ENCODE measurements at regions not wholly inside any gene's neighbourhood (a gene's known extent, or its start where the extent isn't known, plus 50 kb on each side); places are given as distances from the start of the nearest gene placed in this dataset.

GRCh38 chr3:101122681-101123080 is 129.5 kb upstream of the ABI3BP start:
- no peak overlapping the region for H3K4me3 ChIP-seq (ENCODE audit: low read length)
- H3K27ac ChIP-seq (ENCODE audit: low read length) = no peak overlapping the region
- no peaks in the 10 kb centered on the region for H3K9me3 ChIP-seq (replicated peaks; ENCODE audit: insufficient read depth, low read length)
- peaks cover 16% of the 10 kb centered on the region for H3K4me1 ChIP-seq (ENCODE audit: low read length)
- no peaks in the 10 kb centered on the region for H3K9me2 ChIP-seq (replicated peaks; ENCODE audit: insufficient read depth, low read length)
- H3F3A ChIP-seq (ENCODE audit: insufficient read depth, low read length) = no peaks in the 10 kb centered on the region
- H2AFZ ChIP-seq (ENCODE audit: low read length) = no peak overlapping the region
- no peak for TF ChIP-seq EZH2phosphoT487 (IDR thresholded peaks at IDR 0.05; ENCODE audit: low read length)
- H3K9ac ChIP-seq (ENCODE audit: low read length) = no peak overlapping the region
- no peak for DNase-seq
- H3K36me3 ChIP-seq (replicated peaks; ENCODE audit: insufficient read depth, low read length) = no peaks in the 10 kb centered on the region
- H3K79me2 ChIP-seq (ENCODE audit: low read length) = no peaks in the 10 kb centered on the region
- no peaks in the 10 kb centered on the region for H4K20me1 ChIP-seq (ENCODE audit: insufficient read depth, low read length)
- H3K4me2 ChIP-seq (ENCODE audit: low read depth, low read length) = no peak overlapping the region
- no peaks in the 10 kb centered on the region for H3K27me3 ChIP-seq (replicated peaks; ENCODE audit: insufficient read depth, low read length)

GRCh38 chr3:101120039-101120438 is 126.8 kb upstream of the ABI3BP start:
- TF ChIP-seq EZH2phosphoT487 (IDR thresholded peaks at IDR 0.05; ENCODE audit: low read length) (no peak), CTCF (IDR thresholded peaks at IDR 0.05; ENCODE audit: low read length) (no peak), EZH2 (optimal IDR thresholded peaks at IDR 0.05; ENCODE audit: low read depth, low read length) (no peak)
- Histone ChIP-seq H3K4me3 (ENCODE audit: low read length) (no peak overlapping the region), H4K20me1 (ENCODE audit: insufficient read depth, low read length) (no peaks in the 10 kb centered on the region), H2AFZ (ENCODE audit: low read length) (no peak overlapping the region), H3F3A (ENCODE audit: insufficient read depth, low read length) (no peaks in the 10 kb centered on the region), H3K9ac (ENCODE audit: low read length) (no peak overlapping the region), H3K4me1 (ENCODE audit: low read length) (peaks cover 7% of the 10 kb centered on the region), H3K27me3 (replicated peaks; ENCODE audit: insufficient read depth, low read length) (no peaks in the 10 kb centered on the region), H3K79me2 (ENCODE audit: low read length) (no peaks in the 10 kb centered on the region), H3K9me2 (replicated peaks; ENCODE audit: insufficient read depth, low read length) (no peaks in the 10 kb centered on the region), H3K4me2 (ENCODE audit: low read depth, low read length) (no peak overlapping the region), H3K27ac (ENCODE audit: low read length) (no peak overlapping the region), H3K9me3 (replicated peaks; ENCODE audit: insufficient read depth, low read length) (no peaks in the 10 kb centered on the region), H3K36me3 (replicated peaks; ENCODE audit: insufficient read depth, low read length) (no peaks in the 10 kb centered on the region)
- no peak for DNase-seq

GRCh38 chr3:101119535-101119934 is 126.3 kb upstream of the ABI3BP start:
- H3K4me3 ChIP-seq (ENCODE audit: low read length) = no peak overlapping the region
- H3K27ac ChIP-seq (ENCODE audit: low read length) = no peak overlapping the region
- no peaks in the 10 kb centered on the region for H3K9me3 ChIP-seq (replicated peaks; ENCODE audit: insufficient read depth, low read length)
- no peaks in the 10 kb centered on the region for H4K20me1 ChIP-seq (ENCODE audit: insufficient read depth, low read length)
- no peaks in the 10 kb centered on the region for H3K27me3 ChIP-seq (replicated peaks; ENCODE audit: insufficient read depth, low read length)
- no peak for DNase-seq
- TF ChIP-seq EZH2 (optimal IDR thresholded peaks at IDR 0.05; ENCODE audit: low read depth, low read length) = no peak
- no peak for TF ChIP-seq CTCF (IDR thresholded peaks at IDR 0.05; ENCODE audit: low read length)
- no peak for TF ChIP-seq EZH2phosphoT487 (IDR thresholded peaks at IDR 0.05; ENCODE audit: low read length)
- H3K9me2 ChIP-seq (replicated peaks; ENCODE audit: insufficient read depth, low read length) = no peaks in the 10 kb centered on the region
- H3K4me2 ChIP-seq (ENCODE audit: low read depth, low read length) = no peak overlapping the region
- H3K9ac ChIP-seq (ENCODE audit: low read length) = no peak overlapping the region
- no peak overlapping the region for H2AFZ ChIP-seq (ENCODE audit: low read length)
- H3K4me1 ChIP-seq (ENCODE audit: low read length) = peaks cover 2% of the 10 kb centered on the region; the same call in 1 of the 2 replicates
- H3F3A ChIP-seq (ENCODE audit: insufficient read depth, low read length) = no peaks in the 10 kb centered on the region
- H3K79me2 ChIP-seq (ENCODE audit: low read length) = no peaks in the 10 kb centered on the region
- no peaks in the 10 kb centered on the region for H3K36me3 ChIP-seq (replicated peaks; ENCODE audit: insufficient read depth, low read length)

GRCh38 chr3:101117980-101118379 is 124.8 kb upstream of the ABI3BP start:
- H3K36me3 ChIP-seq (replicated peaks; ENCODE audit: insufficient read depth, low read length) = no peaks in the 10 kb centered on the region
- H3K4me1 ChIP-seq (ENCODE audit: low read length) = no peaks in the 10 kb centered on the region
- H3K79me2 ChIP-seq (ENCODE audit: low read length) = no peaks in the 10 kb centered on the region
- no peaks in the 10 kb centered on the region for H4K20me1 ChIP-seq (ENCODE audit: insufficient read depth, low read length)
- H3K27me3 ChIP-seq (replicated peaks; ENCODE audit: insufficient read depth, low read length) = no peaks in the 10 kb centered on the region
- no peaks in the 10 kb centered on the region for H3K9me3 ChIP-seq (replicated peaks; ENCODE audit: insufficient read depth, low read length)
- H3K27ac ChIP-seq (ENCODE audit: low read length) = no peak overlapping the region
- H3K9ac ChIP-seq (ENCODE audit: low read length) = no peak overlapping the region
- no peaks in the 10 kb centered on the region for H3K9me2 ChIP-seq (replicated peaks; ENCODE audit: insufficient read depth, low read length)
- TF ChIP-seq EZH2 (optimal IDR thresholded peaks at IDR 0.05; ENCODE audit: low read depth, low read length) (no peak), EZH2phosphoT487 (IDR thresholded peaks at IDR 0.05; ENCODE audit: low read length) (no peak), CTCF (IDR thresholded peaks at IDR 0.05; ENCODE audit: low read length) (no peak)
- no peak overlapping the region for H3K4me3 ChIP-seq (ENCODE audit: low read length)
- H3K4me2 ChIP-seq (ENCODE audit: low read depth, low read length) = no peak overlapping the region
- DNase-seq = no peak
- no peak overlapping the region for H2AFZ ChIP-seq (ENCODE audit: low read length)
- H3F3A ChIP-seq (ENCODE audit: insufficient read depth, low read length) = no peaks in the 10 kb centered on the region

All from MM.1S (cell line).